ENCODE measurements at regions not wholly inside any gene's neighbourhood (a gene's known extent, or its start where the extent isn't known, plus 50 kb on each side); places are given as distances from the start of the nearest gene placed in this dataset.

DNA sequence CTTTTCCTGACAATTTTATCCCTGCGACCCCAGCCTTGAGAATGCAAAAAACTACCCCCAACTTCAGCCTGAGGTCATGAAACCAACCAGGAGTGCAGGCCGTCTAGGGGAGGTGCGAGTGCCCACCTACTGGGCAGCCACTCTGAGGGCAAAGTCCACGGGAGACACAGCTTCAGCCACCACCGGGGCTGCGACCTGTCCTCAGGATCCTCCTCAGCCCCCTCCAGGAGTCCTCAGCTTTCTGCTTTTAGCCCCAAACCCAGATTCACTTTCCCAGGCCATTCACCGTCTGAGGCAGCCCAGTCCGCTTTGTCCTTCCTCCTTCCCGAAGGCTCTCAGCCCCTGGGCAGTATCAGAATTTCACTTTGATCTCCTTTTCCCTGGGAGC is 210.2 kb upstream of the TNP1 start:
- DNase-seq, result no peak

DNA sequence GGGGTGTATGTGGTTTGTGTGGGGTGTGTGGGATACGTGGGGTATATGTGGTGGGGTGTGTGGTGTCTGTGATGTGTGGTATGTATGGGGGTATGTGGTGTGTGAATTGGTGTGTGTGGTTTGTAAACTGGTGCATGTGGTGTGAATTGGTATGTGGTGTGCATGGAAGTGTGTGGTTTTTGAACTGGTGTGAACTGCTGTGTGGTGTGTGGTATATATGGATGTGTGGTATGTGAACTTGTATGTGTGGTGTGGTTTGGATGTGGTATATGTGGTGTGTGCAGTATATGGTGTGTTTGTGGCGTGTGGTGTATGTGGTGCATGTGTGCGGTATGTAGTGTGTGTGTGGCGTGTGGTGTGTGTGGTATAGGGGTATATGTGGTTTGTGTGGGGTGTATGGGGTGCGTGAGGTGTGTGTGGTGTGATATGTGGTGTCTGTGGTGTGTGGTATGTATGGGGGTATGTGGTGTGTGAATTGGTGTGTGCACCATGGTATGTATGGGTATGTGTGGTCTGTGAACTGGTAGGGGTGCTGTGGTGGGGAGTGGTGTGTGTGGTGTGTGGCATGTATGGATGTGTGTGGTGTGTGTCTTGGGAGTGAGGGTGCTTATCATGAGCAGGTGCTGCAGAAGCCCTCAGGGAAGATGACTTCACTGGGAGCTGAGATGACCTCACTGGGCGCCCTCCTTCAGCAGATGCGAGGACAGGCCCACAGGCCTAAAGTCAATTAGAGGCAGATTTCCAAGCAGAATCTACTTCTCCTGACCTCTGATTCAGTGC is 209.6 kb upstream of the TNP1 start:
- DNase-seq, result no peak

- DNase-seq, result no peak
Measured at GRCh38 chr2:217068677-217069250, 208.9 kb upstream of the TNP1 start.

GRCh38 chr2:217067787-217068186 is 207.9 kb upstream of the TNP1 start:
- no peak for DNase-seq

DNA sequence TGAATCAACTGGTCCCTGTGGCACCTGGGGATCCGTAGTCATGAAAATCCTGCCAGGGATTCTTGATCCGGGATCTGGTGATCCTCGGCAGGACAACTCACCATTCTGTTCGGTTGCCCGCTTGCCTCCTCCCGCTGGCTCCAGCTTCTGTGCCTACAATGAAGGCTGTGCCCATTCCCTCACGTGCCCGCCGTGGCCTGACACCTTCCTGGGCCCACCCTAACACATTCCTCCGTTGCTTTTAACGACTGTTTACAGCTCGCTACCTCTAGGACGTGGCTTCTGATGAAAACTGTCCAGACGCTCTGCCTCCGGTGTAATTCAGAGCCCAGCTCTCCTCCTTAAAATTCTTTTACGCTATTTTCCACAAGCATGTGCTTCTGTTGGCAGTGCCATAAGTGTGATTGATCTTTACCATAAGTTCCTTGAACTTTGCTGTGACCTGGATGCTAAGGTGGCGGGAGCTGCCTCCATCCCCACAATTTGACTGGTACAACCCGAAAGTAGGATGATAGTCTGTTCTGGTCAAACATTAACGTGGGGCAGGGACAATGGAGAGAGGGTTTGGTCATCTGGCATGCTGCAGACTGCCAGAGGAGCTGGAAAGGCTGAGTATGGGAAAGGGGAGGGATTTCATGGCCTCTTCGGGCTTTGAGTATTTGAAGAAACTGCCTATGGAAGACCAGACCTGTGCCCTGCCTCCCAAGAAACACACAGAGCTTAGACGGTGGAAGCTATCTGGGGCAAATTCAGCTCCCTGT is 206.8 kb upstream of the TNP1 start:
- DNase-seq, result no peak

GRCh38 chr2:217065695-217066405 is 206.0 kb upstream of the TNP1 start:
- DNase-seq, result peak; percentile 59

DNA sequence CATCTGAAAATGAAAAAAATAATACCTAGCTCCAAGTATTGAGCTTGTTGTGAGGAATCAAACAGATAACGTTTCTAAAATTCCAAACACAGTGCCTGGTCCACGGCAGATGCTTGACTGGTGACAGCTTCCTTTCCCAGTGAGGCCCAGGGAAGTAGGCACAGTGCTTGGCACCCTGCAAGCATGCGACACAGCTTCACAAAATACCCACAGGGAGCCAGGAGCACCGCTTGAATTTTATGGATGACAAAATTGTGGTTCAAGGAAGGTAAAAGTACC is 205.1 kb upstream of the TNP1 start:
- DNase-seq, result no peak

DNA sequence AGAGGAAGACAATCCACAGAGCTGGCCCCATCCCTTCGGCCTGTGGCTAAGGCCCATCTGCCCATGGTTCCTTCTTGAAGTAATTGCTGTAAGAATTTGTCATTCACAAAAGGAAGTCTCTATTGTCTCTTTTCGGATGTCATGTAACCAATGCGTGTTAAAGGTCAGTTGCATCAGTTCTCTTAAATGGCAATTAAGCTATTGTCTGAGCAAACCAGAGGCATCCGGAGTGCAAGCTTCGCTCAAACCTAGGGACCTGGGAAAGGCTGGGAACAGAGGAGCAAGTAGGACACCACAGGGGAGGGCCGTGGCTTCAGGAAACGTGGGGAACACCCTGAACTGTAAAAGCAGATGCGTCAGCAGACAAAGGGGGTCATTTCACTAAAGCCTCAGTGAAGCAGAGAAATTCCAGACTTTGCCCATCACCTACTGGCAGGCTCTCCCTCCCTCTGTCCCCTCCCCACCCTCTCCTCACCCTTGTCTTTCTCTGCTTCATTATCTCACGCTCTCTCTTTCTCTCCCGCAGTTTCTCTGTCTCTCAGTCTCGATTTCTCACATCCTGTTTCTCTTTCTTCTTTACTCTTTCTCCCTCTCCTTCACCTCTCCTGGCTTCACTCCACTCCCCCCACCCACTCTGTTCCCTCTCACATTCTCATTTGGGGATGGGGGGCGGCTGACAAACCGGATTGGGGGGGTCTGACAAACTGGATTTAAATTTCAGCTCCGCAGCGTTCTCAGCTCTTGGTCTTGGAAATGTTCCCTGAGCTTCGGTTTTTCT is 204.6 kb upstream of the TNP1 start:
- DNase-seq, result no peak

GRCh38 chr2:217063238-217063755 is 203.4 kb upstream of the TNP1 start:
- no peak for DNase-seq

- no peak for DNase-seq
Measured at GRCh38 chr2:217062768-217063167, 202.9 kb upstream of the TNP1 start.

DNA sequence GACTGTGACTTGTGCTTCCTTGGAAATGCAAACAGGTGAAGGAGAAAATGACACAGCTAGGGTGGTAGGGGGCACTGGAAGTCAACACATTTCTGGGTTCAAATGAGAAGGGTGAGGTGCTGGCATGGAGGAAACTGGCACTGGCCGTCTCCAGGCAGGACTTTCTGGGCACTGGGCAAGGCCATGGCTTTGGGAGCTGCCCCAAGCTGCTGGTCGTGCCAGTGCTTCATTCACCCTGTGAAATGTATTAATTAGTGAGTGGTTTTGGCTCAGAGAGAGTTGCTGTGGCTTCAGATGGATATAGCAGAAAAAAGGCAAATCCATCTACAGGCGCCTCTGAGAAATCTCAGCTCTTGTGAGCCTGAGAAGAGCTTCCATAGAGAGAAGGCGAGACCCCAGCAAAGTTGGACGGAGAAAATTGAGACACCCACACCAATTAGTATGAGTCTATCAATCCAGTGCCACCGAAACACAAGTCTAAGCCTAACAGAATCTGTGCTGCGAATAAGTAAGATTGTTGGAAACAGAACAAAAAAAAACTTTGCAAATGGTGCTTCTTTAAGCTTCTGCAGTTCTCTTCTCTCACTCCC is 202.1 kb upstream of the TNP1 start:
- DNase-seq, result no peak

- no peak for DNase-seq
Measured at GRCh38 chr2:217060951-217061547, 201.2 kb upstream of the TNP1 start.

GRCh38 chr2:217060516-217060915 is 200.7 kb upstream of the TNP1 start:
- no peak for DNase-seq

- no peak for DNase-seq
Measured at GRCh38 chr2:217058791-217059755, 199.2 kb upstream of the TNP1 start.

DNA sequence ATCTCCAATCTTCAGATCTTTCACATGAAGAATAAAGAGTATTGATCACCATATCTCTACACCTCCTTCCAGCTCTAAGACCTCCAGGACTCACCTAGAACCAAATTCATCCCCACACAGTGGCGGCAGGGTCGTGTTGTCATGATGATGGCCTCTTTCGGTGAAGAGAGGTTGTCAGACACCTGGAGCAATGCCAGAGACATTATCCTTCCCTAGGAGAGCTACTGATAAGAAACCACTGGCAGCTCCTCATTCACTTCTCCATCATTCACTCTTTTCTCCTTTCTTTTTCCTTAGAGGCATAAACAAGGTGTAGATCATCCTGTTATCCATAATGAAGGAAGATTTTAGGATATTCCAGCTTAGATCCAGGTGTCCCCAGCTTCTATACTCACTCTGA is 197.9 kb upstream of the TNP1 start:
- DNase-seq, result no peak

- no peak for DNase-seq
Measured at GRCh38 chr2:217055624-217056023, 195.8 kb upstream of the TNP1 start.

GRCh38 chr2:217054791-217055190 is 194.9 kb upstream of the TNP1 start:
- no peak for DNase-seq

- DNase-seq, result no peak
Measured at GRCh38 chr2:217052856-217053577, 193.2 kb upstream of the TNP1 start.

DNA sequence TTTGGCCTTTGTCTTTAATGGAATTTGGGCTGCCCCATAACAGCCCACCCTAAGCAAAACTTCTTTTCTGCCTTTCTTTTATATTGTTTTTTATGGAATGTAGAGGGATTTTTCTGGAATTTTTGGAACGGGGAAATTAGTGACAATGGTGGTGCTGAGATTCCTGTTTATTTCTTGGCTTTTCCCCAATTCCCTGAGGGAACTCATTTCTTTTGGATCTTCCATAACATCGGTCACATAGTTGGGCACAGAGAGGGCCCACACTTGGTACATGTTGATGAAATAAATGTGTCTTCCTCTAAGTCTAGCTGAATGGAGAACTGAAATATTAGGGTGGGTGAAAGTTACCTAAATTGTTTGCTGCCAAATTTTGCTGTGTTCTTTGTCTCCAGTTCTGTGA is 191.6 kb upstream of the TNP1 start:
- DNase-seq, result no peak

- no peak for DNase-seq
Measured at GRCh38 chr2:217049956-217050355, 190.1 kb upstream of the TNP1 start.
